ENCODE measurements at regions not wholly inside any gene's neighbourhood (a gene's known extent, or its start where the extent isn't known, plus 50 kb on each side); places are given as distances from the start of the nearest gene placed in this dataset.

DNA sequence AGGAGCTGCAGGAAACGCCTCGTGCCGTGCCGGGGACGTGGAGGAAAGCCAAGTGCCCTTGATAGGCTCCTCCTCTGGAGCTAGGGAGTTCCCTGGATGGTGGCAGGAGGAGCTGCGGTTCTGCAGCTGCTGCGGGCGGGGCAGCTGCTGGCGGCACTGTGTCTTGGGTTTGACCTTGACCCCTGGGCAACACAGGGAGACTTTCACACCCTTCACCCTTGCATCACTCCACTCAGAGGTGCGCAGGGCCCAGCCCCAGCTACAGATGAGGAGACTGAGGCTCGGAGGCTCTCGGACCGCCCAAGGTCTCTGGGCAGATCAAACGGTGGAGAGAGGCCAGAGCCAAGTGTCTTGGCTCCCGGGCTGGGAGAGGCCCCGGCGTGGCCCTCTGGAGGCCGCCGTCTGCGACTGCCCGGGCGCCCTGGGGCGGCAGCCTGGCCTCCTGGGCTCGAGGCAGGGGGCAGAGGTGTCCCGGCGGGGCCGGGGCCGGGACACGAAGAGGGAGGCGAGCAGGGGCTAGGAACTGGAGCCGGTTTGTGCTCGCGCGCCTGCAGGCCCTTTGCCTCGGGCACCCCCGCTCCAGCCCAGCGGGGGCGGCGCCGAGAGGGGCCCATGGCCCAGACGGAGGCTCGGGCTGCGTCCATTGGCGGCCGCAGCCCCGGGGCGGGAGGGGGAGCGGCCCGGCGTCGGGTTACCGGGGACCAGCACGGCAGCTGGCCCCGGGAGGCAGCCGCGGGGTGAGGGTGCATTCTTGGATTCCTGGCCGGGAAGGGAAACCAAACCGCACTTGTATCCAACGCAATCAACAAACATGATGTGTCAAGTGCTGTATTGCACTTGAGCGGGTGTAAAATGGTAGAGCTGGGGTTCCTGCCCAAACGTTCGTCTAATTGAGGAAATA lies 129.6 kb upstream of the SLC1A4 start (continued):
- TF ChIP-seq, protein P1, sequence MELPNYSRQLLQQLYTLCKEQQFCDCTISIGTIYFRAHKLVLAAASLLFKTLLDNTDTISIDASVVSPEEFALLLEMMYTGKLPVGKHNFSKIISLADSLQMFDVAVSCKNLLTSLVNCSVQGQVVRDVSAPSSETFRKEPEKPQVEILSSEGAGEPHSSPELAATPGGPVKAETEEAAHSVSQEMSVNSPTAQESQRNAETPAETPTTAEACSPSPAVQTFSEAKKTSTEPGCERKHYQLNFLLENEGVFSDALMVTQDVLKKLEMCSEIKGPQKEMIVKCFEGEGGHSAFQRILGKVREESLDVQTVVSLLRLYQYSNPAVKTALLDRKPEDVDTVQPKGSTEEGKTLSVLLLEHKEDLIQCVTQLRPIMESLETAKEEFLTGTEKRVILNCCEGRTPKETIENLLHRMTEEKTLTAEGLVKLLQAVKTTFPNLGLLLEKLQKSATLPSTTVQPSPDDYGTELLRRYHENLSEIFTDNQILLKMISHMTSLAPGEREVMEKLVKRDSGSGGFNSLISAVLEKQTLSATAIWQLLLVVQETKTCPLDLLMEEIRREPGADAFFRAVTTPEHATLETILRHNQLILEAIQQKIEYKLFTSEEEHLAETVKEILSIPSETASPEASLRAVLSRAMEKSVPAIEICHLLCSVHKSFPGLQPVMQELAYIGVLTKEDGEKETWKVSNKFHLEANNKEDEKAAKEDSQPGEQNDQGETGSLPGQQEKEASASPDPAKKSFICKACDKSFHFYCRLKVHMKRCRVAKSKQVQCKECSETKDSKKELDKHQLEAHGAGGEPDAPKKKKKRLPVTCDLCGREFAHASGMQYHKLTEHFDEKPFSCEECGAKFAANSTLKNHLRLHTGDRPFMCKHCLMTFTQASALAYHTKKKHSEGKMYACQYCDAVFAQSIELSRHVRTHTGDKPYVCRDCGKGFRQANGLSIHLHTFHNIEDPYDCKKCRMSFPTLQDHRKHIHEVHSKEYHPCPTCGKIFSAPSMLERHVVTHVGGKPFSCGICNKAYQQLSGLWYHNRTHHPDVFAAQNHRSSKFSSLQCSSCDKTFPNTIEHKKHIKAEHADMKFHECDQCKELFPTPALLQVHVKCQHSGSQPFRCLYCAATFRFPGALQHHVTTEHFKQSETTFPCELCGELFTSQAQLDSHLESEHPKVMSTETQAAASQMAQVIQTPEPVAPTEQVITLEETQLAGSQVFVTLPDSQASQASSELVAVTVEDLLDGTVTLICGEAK (IDR thresholded peaks at IDR 0.05) = no peak
- TF ChIP-seq, protein P1 (CRISPR knock-in tag; IDR thresholded peaks at IDR 0.05) = no peak
- TF ChIP-seq ZIK1 (CRISPR knock-in tag; IDR thresholded peaks at IDR 0.05; ENCODE audit: borderline replicate concordance, low read depth) (no peak), POLR2AphosphoS5 (IDR thresholded peaks at IDR 0.05; ENCODE audit: low read depth, low read length) (no peak), SIN3B (IDR thresholded peaks at IDR 0.05; ENCODE audit: low read length) (no peak), ZNF460 (CRISPR knock-in tag; IDR thresholded peaks at IDR 0.05; ENCODE audit: borderline replicate concordance) (no peak), CBX1 (IDR thresholded peaks at IDR 0.05; ENCODE audit: low read depth) (peak; percentile 50), ZSCAN30 (CRISPR knock-in tag; IDR thresholded peaks at IDR 0.05) (no peak), KDM1A (CRISPR knock-in tag; IDR thresholded peaks at IDR 0.05) (0 out of 2 replicates have a peak, but pooled peaks have one; percentile 32), ZNF598 (CRISPR knock-in tag; IDR thresholded peaks at IDR 0.05; ENCODE audit: borderline replicate concordance) (no peak), FOXK2 (IDR thresholded peaks at IDR 0.05) (no peak), ZNF558 (CRISPR knock-in tag; IDR thresholded peaks at IDR 0.05; ENCODE audit: borderline replicate concordance) (no peak), ZNF776 (CRISPR knock-in tag; IDR thresholded peaks at IDR 0.05) (no peak), MED13 (CRISPR knock-in tag; IDR thresholded peaks at IDR 0.05) (0 out of 2 replicates have a peak, but pooled peaks have one; percentile 50), SETDB1 (CRISPR knock-in tag; IDR thresholded peaks at IDR 0.05; ENCODE audit: borderline replicate concordance) (no peak), ZNF235 (CRISPR knock-in tag; IDR thresholded peaks at IDR 0.05; ENCODE audit: borderline replicate concordance) (no peak), ZNF766 (CRISPR knock-in tag; IDR thresholded peaks at IDR 0.05; ENCODE audit: borderline replicate concordance) (no peak), CBFB (CRISPR knock-in tag; IDR thresholded peaks at IDR 0.05) (peak; percentile 21; the same call in 1 of the 2 replicates), ZNF260 (CRISPR knock-in tag; IDR thresholded peaks at IDR 0.05; ENCODE audit: borderline replicate concordance, low read depth) (no peak)
- TF ChIP-seq, protein P2, sequence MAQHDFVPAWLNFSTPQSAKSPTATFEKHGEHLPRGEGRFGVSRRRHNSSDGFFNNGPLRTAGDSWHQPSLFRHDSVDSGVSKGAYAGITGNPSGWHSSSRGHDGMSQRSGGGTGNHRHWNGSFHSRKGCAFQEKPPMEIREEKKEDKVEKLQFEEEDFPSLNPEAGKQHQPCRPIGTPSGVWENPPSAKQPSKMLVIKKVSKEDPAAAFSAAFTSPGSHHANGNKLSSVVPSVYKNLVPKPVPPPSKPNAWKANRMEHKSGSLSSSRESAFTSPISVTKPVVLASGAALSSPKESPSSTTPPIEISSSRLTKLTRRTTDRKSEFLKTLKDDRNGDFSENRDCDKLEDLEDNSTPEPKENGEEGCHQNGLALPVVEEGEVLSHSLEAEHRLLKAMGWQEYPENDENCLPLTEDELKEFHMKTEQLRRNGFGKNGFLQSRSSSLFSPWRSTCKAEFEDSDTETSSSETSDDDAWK (CRISPR knock-in tag; IDR thresholded peaks at IDR 0.05) = no peak

Measured in HepG2 (cell line).